ENCODE measurements at regions not wholly inside any gene's neighbourhood (a gene's known extent, or its start where the extent isn't known, plus 50 kb on each side); places are given as distances from the start of the nearest gene placed in this dataset.

- TF ChIP-seq ZNF639 (CRISPR knock-in tag; conservative IDR thresholded peaks at IDR 0.05): no peak
- no peak for TF ChIP-seq ZNF616 (CRISPR knock-in tag; IDR thresholded peaks at IDR 0.05; ENCODE audit: low read depth)
- no peak for TF ChIP-seq ZNF644 (CRISPR knock-in tag; IDR thresholded peaks at IDR 0.05; ENCODE audit: low read depth)
- peak; percentile 86 for TF ChIP-seq RERE (CRISPR knock-in tag; IDR thresholded peaks at IDR 0.05; ENCODE audit: low read depth)
- TF ChIP-seq ZNF691 (CRISPR knock-in tag; IDR thresholded peaks at IDR 0.05; ENCODE audit: borderline replicate concordance, low read depth): no peak
- no peak for TF ChIP-seq ATF1 (CRISPR knock-in tag; IDR thresholded peaks at IDR 0.05)
- TF ChIP-seq ZSCAN5A (CRISPR knock-in tag; IDR thresholded peaks at IDR 0.05; ENCODE audit: borderline replicate concordance): no peak
- no peak for TF ChIP-seq ZBED4 (CRISPR knock-in tag; IDR thresholded peaks at IDR 0.05; ENCODE audit: borderline replicate concordance)
- no peak for TF ChIP-seq ZBTB4 (CRISPR knock-in tag; IDR thresholded peaks at IDR 0.05; ENCODE audit: borderline replicate concordance)
- peak; percentile 82; the same call in 1 of the 2 replicates for TF ChIP-seq ISL2 (CRISPR knock-in tag; IDR thresholded peaks at IDR 0.05)
- TF ChIP-seq PHF21A (CRISPR knock-in tag; IDR thresholded peaks at IDR 0.05): peak; percentile 34; the same call in 1 of the 2 replicates
Observed at GRCh38 chr5:143673676-143674468, 138.1 kb upstream of the HMHB1 start (continued).

Measured in HepG2 (cell line).